Spleen (tissue), 11 donors: ENCODE measurements at regions not wholly inside any gene's neighbourhood (a gene's known extent, or its start where the extent isn't known, plus 50 kb on each side); places are given as distances from the start of the nearest gene placed in this dataset.

Experiments used
- DNase-seq: peaks from one replicate; pipeline ENCODE4 v3.0.0-alpha.2; 2020
- H3K27ac ChIP-seq, 8 donors: fragments of 200-600 bp; sonication (generic) in 7 of 8; 1 replicate in 4 of 8; 2 replicates in 4 of 8; pipeline versions ENCODE4 v1.5.0 to v1.8.0; 2016 to 2021; ENCODE audit warnings: inconsistent platforms in 4 of 8, mild to moderate bottlenecking in 4 of 8, moderate library complexity in 1 of 8
- H3K27me3 ChIP-seq, 7 donors: fragments of 200-600 bp; sonication (generic) in 6 of 7; replicated peaks in 1 of 7; 1 replicate in 4 of 7; 2 replicates in 3 of 7; pipeline versions ENCODE4 v1.5.0 to v1.8.0; 2016 to 2021; ENCODE audit warnings: inconsistent platforms in 3 of 7, mild to moderate bottlenecking in 1 of 7
- H3K36me3 ChIP-seq, 6 donors: fragments of 200-600 bp; sonication (generic) in 5 of 6; 1 replicate in 4 of 6; 2 replicates in 2 of 6; pipeline versions ENCODE4 v1.5.0 to v1.8.0; 2016 to 2021; ENCODE audit warnings: inconsistent platforms in 2 of 6
- H3K4me1 ChIP-seq, 6 donors: fragments of 200-600 bp; sonication (generic) in 5 of 6; 1 replicate in 3 of 6; 2 replicates in 3 of 6; pipeline versions ENCODE4 v1.5.0 to v1.8.0; 2016 to 2021; ENCODE audit warnings: inconsistent platforms in 3 of 6
- H3K4me3 ChIP-seq, 8 donors: fragments of 200-600 bp; sonication (generic) in 7 of 8; 1 replicate in 4 of 8; 2 replicates in 4 of 8; pipeline versions ENCODE4 v1.5.0 to v1.8.0; 2016 to 2021; ENCODE audit warnings: inconsistent platforms in 4 of 8, mild to moderate bottlenecking in 4 of 8, moderate library complexity in 2 of 8
- H3K9me3 ChIP-seq, 8 donors: fragments of 200-600 bp; sonication (generic) in 7 of 8; 1 replicate in 4 of 8; 2 replicates in 4 of 8; pipeline versions ENCODE4 v1.5.0 to v1.8.0; 2016 to 2021; ENCODE audit warnings: inconsistent platforms in 4 of 8
- CTCF ChIP-seq, 11 experiments: fragments of 200-600 bp in 7 of 11; fragments of 450-650 bp in 4 of 11; sonication (generic) in 4 of 11; IDR thresholded peaks in 8 of 11; conservative IDR thresholded peaks in 3 of 11; 1 replicate in 7 of 11; 2 replicates in 4 of 11; pipeline versions ENCODE4 v1.4.0 to v1.8.0; 2016 to 2021; ENCODE audit warnings: antibody characterized with exemption in 11 of 11, inconsistent platforms in 4 of 11, mild to moderate bottlenecking in 1 of 11
- POLR2A ChIP-seq, 3 donors: fragments of 450-650 bp; IDR thresholded peaks; one replicate each; pipeline ENCODE4 v1.5.1; 2017; ENCODE audit warnings: antibody characterized with exemption in 3 of 3, mild to moderate bottlenecking in 1 of 3
- POLR2AphosphoS5 ChIP-seq, 3 donors: sonication (generic); formaldehyde crosslinking; IDR thresholded peaks; one replicate each; pipeline ENCODE4 v1.5.1; 2017; ENCODE audit warnings: antibody characterized with exemption in 3 of 3
- WGBS, 5 donors: extraction: QIAGEN DNeasy Blood & Tissue Kit in 3 of 5; methylation state at CpG; one replicate each; pipeline versions ENCODE4 v1.1.5 to v1.1.7; 2013 to 2018; 5-methylcytosine and 5-hydroxymethylcytosine counted together
- intact Hi-C: fragments of 100-400 bp; cut with DNase I; formaldehyde crosslinking; loops from one replicate; pipeline ENCODE4 v1.15.0; 2023; ENCODE audit warnings: low total_unique reads
- donor health status: healthy with polysubstance abuse.
- donor health status: DM: no; HTN: no; CAD: no; lungs with moderate emphysema.
- donor health status: DM: no; HTN: no; CAD: no.
- donor health status: Bipolar disorder and iron deficiency.
- donor health status: healthy.
- donor health status: DM: no; HTN: no; CAD: no.
- donor health status: DM: yes; HTN: yes; CAD: no.

- no peaks in the 10 kb centered on the region for H3K4me1 ChIP-seq
- peaks cover 0 to 21% (median 0%) of the 10 kb centered on the region in 8 donors for H3K9me3 ChIP-seq
- no peak overlapping the region for H3K27ac ChIP-seq
- DNase-seq = no peak
- no peak for TF ChIP-seq CTCF (IDR thresholded peaks at IDR 0.05 in 8 of 11, conservative IDR thresholded peaks at IDR 0.05 in 3 of 11)
- no peak for TF ChIP-seq POLR2AphosphoS5 (IDR thresholded peaks at IDR 0.05)
- no peak for TF ChIP-seq POLR2A (IDR thresholded peaks at IDR 0.05)
- no peaks in the 10 kb centered on the region for H3K36me3 ChIP-seq
- 58 to 77% (median 61%) methylated on average over 2 of the region's 2 CpGs for WGBS, 5 donors
- H3K4me3 ChIP-seq = no peak overlapping the region
- no peaks in the 10 kb centered on the region for H3K27me3 ChIP-seq
- intact Hi-C loops = no loop called here
These were observed 475.9 kb downstream of the SQOR start for GRCh38 chr15:46110755-46111154.

- TF ChIP-seq POLR2A (IDR thresholded peaks at IDR 0.05) (no peak), POLR2AphosphoS5 (IDR thresholded peaks at IDR 0.05) (no peak), CTCF (IDR thresholded peaks at IDR 0.05 in 8 of 11, conservative IDR thresholded peaks at IDR 0.05 in 3 of 11) (no peak)
- Histone ChIP-seq H3K36me3 (no peaks in the 10 kb centered on the region), H3K27ac (no peak overlapping the region), H3K27me3 (no peaks in the 10 kb centered on the region), H3K9me3 (peaks cover 0 to 21% (median 2%) of the 10 kb centered on the region in 8 donors), H3K4me3 (no peak overlapping the region), H3K4me1 (no peaks in the 10 kb centered on the region)
- WGBS, 5 donors = 26 to 70% (median 66%) methylated on average over 2 to 3 of the region's 3 CpGs
- DNase-seq = no peak
- intact Hi-C loops = no loop called here
These were observed 476.9 kb downstream of the SQOR start for GRCh38 chr15:46111730-46112129.

- Histone ChIP-seq H3K9me3 (peaks cover 0 to 9% (median 2%) of the 10 kb centered on the region in 8 donors), H3K36me3 (no peaks in the 10 kb centered on the region), H3K27me3 (no peaks in the 10 kb centered on the region), H3K4me1 (no peaks in the 10 kb centered on the region), H3K4me3 (no peak overlapping the region), H3K27ac (no peak overlapping the region)
- no peak for TF ChIP-seq CTCF (IDR thresholded peaks at IDR 0.05 in 8 of 11, conservative IDR thresholded peaks at IDR 0.05 in 3 of 11)
- TF ChIP-seq POLR2A (IDR thresholded peaks at IDR 0.05) = no peak
- no peak for TF ChIP-seq POLR2AphosphoS5 (IDR thresholded peaks at IDR 0.05)
- intact Hi-C loops = no loop called here
- DNase-seq = no peak
These were observed 482.2 kb downstream of the SQOR start for GRCh38 chr15:46117071-46117470.

GRCh38 chr15:46120713-46121112 is 485.9 kb downstream of the SQOR start:
- 82 to 88% (median 84%) methylated on average over 3 of the region's 3 CpGs for WGBS, 5 donors
- Histone ChIP-seq H3K27me3 (no peaks in the 10 kb centered on the region), H3K4me3 (no peak overlapping the region), H3K27ac (no peak overlapping the region), H3K36me3 (no peaks in the 10 kb centered on the region), H3K9me3 (peaks cover 0 to 40% (median 28%) of the 10 kb centered on the region in 8 donors), H3K4me1 (no peaks in the 10 kb centered on the region)
- DNase-seq = no peak
- intact Hi-C loops = no loop called here
- TF ChIP-seq POLR2AphosphoS5 (IDR thresholded peaks at IDR 0.05) (no peak), POLR2A (IDR thresholded peaks at IDR 0.05) (no peak), CTCF (IDR thresholded peaks at IDR 0.05 in 8 of 11, conservative IDR thresholded peaks at IDR 0.05 in 3 of 11) (no peak)
